ENCODE measurements at regions not wholly inside any gene's neighbourhood (a gene's known extent, or its start where the extent isn't known, plus 50 kb on each side); places are given as distances from the start of the nearest gene placed in this dataset.

GRCh38 chr2:82879803-82880202 lies 1579.3 kb downstream of the SUCLG1 start:
- Histone ChIP-seq H3K79me2 (no peaks in the 10 kb centered on the region), H2AFZ (no peak overlapping the region), H3K9me3 (ENCODE audit: low read depth) (no peaks in the 10 kb centered on the region), H3K27me3 (no peaks in the 10 kb centered on the region), H3K4me2 (no peak overlapping the region), H3K36me3 (replicated peaks; ENCODE audit: insufficient read depth, low read depth) (no peaks in the 10 kb centered on the region), H3K4me1 (ENCODE audit: insufficient read depth) (no peaks in the 10 kb centered on the region), H3K4me3 (no peak overlapping the region), H3K9me2 (replicated peaks; ENCODE audit: insufficient read depth) (no peaks in the 10 kb centered on the region), H4K20me1 (ENCODE audit: insufficient read depth, poor library complexity, severe bottlenecking) (no peaks in the 10 kb centered on the region), H3K27ac (no peak overlapping the region)
- TF ChIP-seq EZH2phosphoT487 (IDR thresholded peaks at IDR 0.05; ENCODE audit: low read depth, severe bottlenecking, unreplicated experiment) (no peak), EZH2 (IDR thresholded peaks at IDR 0.05; ENCODE audit: borderline replicate concordance) (no peak)
- TF ChIP-seq, protein P1, sequence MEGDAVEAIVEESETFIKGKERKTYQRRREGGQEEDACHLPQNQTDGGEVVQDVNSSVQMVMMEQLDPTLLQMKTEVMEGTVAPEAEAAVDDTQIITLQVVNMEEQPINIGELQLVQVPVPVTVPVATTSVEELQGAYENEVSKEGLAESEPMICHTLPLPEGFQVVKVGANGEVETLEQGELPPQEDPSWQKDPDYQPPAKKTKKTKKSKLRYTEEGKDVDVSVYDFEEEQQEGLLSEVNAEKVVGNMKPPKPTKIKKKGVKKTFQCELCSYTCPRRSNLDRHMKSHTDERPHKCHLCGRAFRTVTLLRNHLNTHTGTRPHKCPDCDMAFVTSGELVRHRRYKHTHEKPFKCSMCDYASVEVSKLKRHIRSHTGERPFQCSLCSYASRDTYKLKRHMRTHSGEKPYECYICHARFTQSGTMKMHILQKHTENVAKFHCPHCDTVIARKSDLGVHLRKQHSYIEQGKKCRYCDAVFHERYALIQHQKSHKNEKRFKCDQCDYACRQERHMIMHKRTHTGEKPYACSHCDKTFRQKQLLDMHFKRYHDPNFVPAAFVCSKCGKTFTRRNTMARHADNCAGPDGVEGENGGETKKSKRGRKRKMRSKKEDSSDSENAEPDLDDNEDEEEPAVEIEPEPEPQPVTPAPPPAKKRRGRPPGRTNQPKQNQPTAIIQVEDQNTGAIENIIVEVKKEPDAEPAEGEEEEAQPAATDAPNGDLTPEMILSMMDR (IDR thresholded peaks at IDR 0.05; ENCODE audit: poor library complexity): no peak
- DNase-seq (ENCODE audit: low spot score): no peak
- WGBS (ENCODE audit: low lambda C conversion rate, missing lambda C conversion rate): 59% methylated on average over 2 of the region's 2 CpGs

DNA sequence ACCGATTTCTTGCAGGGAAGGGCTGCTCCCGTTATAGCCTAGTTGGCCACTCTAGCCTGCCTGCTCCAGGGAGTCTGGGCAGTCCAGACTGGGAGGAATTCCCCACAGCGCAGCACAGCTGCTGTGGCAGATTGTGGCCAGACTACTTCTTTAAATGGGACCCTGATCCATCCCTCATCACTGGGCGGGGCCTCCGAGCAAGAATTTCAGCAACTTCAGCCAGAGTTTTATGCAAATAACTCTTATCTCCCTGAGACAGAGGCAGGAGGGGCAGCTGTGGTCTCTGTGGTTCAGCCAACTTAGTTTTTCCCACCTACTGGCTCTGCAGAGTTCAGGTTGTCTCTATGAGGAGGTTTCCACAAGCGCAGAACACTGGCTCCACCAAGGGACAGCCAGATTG lies 1583.2 kb downstream of the SUCLG1 start:
- no peaks in the 10 kb centered on the region for H3K9me3 ChIP-seq (ENCODE audit: low read depth)
- no peak overlapping the region for H3K4me3 ChIP-seq
- H3K36me3 ChIP-seq (replicated peaks; ENCODE audit: insufficient read depth, low read depth): no peaks in the 10 kb centered on the region
- TF ChIP-seq EZH2 (IDR thresholded peaks at IDR 0.05; ENCODE audit: borderline replicate concordance): no peak
- no peaks in the 10 kb centered on the region for H4K20me1 ChIP-seq (ENCODE audit: insufficient read depth, poor library complexity, severe bottlenecking)
- no peak overlapping the region for H2AFZ ChIP-seq
- 77% methylated on average over 6 of the region's 6 CpGs for WGBS (ENCODE audit: low lambda C conversion rate, missing lambda C conversion rate)
- no peak for DNase-seq (ENCODE audit: low spot score)
- H3K79me2 ChIP-seq: no peaks in the 10 kb centered on the region
- no peaks in the 10 kb centered on the region for H3K4me1 ChIP-seq (ENCODE audit: insufficient read depth)
- no peaks in the 10 kb centered on the region for H3K9me2 ChIP-seq (replicated peaks; ENCODE audit: insufficient read depth)
- H3K27ac ChIP-seq: no peak overlapping the region
- H3K27me3 ChIP-seq: no peaks in the 10 kb centered on the region
- no peak overlapping the region for H3K4me2 ChIP-seq

DNA sequence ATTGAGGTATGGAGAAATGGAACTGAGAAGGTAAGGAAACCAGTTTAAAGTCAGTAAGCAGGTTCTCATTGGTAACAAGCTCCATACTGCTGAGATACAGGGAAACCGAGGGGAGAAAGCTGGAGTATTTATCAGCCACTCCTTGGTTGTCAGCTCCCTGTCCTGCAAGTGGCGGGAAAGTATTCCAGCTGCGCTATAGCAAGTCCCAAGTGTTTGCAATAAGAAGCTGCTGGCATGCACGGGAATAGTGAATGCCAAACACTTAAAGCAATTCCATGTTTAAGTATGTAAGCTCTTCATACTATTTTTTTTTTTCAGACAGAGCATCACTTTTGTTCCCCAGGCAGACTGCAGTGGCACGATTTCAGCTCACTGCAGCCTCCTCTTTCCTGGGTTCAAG lies 1601.1 kb downstream of the SUCLG1 start:
- TF ChIP-seq, protein P1 (IDR thresholded peaks at IDR 0.05; ENCODE audit: poor library complexity): no peak
- TF ChIP-seq EZH2phosphoT487 (IDR thresholded peaks at IDR 0.05; ENCODE audit: low read depth, severe bottlenecking, unreplicated experiment) (no peak), EZH2 (IDR thresholded peaks at IDR 0.05; ENCODE audit: borderline replicate concordance) (no peak)
- Histone ChIP-seq H3K9me2 (replicated peaks; ENCODE audit: insufficient read depth) (no peaks in the 10 kb centered on the region), H3K4me1 (ENCODE audit: insufficient read depth) (no peaks in the 10 kb centered on the region), H2AFZ (no peak overlapping the region), H3K4me2 (no peak overlapping the region), H3K36me3 (replicated peaks; ENCODE audit: insufficient read depth, low read depth) (no peaks in the 10 kb centered on the region), H3K27me3 (no peaks in the 10 kb centered on the region), H4K20me1 (ENCODE audit: insufficient read depth, poor library complexity, severe bottlenecking) (no peaks in the 10 kb centered on the region), H3K27ac (no peak overlapping the region), H3K4me3 (no peak overlapping the region), H3K79me2 (no peaks in the 10 kb centered on the region), H3K9me3 (ENCODE audit: low read depth) (no peaks in the 10 kb centered on the region)
- no peak for DNase-seq (ENCODE audit: low spot score)
- WGBS (ENCODE audit: low lambda C conversion rate, missing lambda C conversion rate): 75% methylated on average over 5 of the region's 5 CpGs

DNA sequence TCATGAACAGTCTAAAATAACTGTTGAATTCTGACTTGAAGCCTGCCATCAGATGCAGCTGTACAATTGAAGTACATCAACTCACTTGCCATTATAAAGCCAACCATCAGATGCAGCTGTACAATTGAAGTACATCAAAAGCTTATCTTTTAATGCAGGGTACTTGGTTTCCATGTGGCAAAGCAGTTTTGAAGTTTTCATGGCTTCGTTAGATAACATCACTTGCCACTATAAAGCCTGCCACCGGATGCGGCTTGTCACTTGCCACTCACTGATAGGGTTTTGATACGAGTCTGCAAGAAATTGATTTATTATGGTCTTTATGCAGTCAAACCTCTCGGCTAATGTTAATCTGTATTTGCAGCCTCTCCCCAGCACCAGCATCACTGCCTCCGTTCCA lies 1605.8 kb downstream of the SUCLG1 start:
- Histone ChIP-seq H3K27me3 (no peaks in the 10 kb centered on the region), H3K4me2 (no peak overlapping the region), H3K4me3 (no peak overlapping the region), H3K9me3 (ENCODE audit: low read depth) (no peaks in the 10 kb centered on the region), H3K79me2 (no peaks in the 10 kb centered on the region), H3K9me2 (replicated peaks; ENCODE audit: insufficient read depth) (no peaks in the 10 kb centered on the region), H2AFZ (no peak overlapping the region), H4K20me1 (ENCODE audit: insufficient read depth, poor library complexity, severe bottlenecking) (no peaks in the 10 kb centered on the region), H3K36me3 (replicated peaks; ENCODE audit: insufficient read depth, low read depth) (no peaks in the 10 kb centered on the region), H3K27ac (no peak overlapping the region), H3K4me1 (ENCODE audit: insufficient read depth) (no peaks in the 10 kb centered on the region)
- TF ChIP-seq, protein P1 (IDR thresholded peaks at IDR 0.05; ENCODE audit: poor library complexity): no peak
- TF ChIP-seq EZH2 (IDR thresholded peaks at IDR 0.05; ENCODE audit: borderline replicate concordance) (no peak), EZH2phosphoT487 (IDR thresholded peaks at IDR 0.05; ENCODE audit: low read depth, severe bottlenecking, unreplicated experiment) (no peak)
- DNase-seq (ENCODE audit: low spot score): no peak
- 82% methylated on average over 6 of the region's 6 CpGs for WGBS (ENCODE audit: low lambda C conversion rate, missing lambda C conversion rate)
